AG04450 (cell line): ENCODE measurements at regions not wholly inside any gene's neighbourhood (a gene's known extent, or its start where the extent isn't known, plus 50 kb on each side); places are given as distances from the start of the nearest gene placed in this dataset.

Experiments used
- CTCF ChIA-PET: fragments of 300-600, 350-600 bp; formaldehyde crosslinking; extraction: SDS; loops from one replicate; lab custom pipeline; 2022; ENCODE audit warnings: antibody characterized with exemption, inconsistent platforms; lab: Charles Lee
- POLR2A ChIA-PET: fragments of 350-600 bp; formaldehyde crosslinking; extraction: SDS; loops from one replicate; lab custom pipeline; 2021; ENCODE audit warnings: antibody characterized with exemption, inconsistent platforms; lab: Yijun Ruan, JAX
- DNase-seq: peaks from one replicate; pipeline ENCODE4 v3.0.0-alpha.2; 2011; ENCODE audit warnings: low read depth, low spot score
- H3K27ac ChIP-seq: one replicate; pipeline ENCODE4 v1.5.1; 2012; ENCODE audit warnings: low read depth, low read length, control low read depth
- H3K27me3 ChIP-seq: one replicate; pipeline ENCODE4 v1.6.0; 2012; ENCODE audit warnings: low read length; ENCODE audit not compliant: control insufficient read depth, insufficient read depth
- H3K4me3 ChIP-seq: 2 replicates; pipeline ENCODE4 v1.5.1; 2011; ENCODE audit warnings: mild to moderate bottlenecking, low read depth, low read length, control low read depth
- H3K9me3 ChIP-seq: 2 replicates; pipeline ENCODE4 v1.5.1; 2012; ENCODE audit warnings: low read length; ENCODE audit not compliant: control insufficient read depth, insufficient read depth
- CTCF ChIP-seq: IDR thresholded peaks from 2 replicates; pipeline ENCODE4 v1.5.1; 2011; ENCODE audit warnings: low read depth, low read length, control low read depth, inconsistent platforms

GRCh38 chr4:177667687-177668086, 225.4 kb upstream of the AGA start:
- Histone ChIP-seq H3K4me3 (no peak overlapping the region), H3K27ac (no peak overlapping the region), H3K9me3 (no peaks in the 10 kb centered on the region), H3K27me3 (no peaks in the 10 kb centered on the region)
- TF ChIP-seq CTCF, result no peak
- ChIA-PET POLR2A (no interaction called here), CTCF (no interaction called here)
- DNase-seq, result no peak

GRCh38 chr4:177671387-177671786, 229.2 kb upstream of the AGA start:
- TF ChIP-seq CTCF, result no peak
- no peaks in the 10 kb centered on the region for H3K9me3 ChIP-seq
- ChIA-PET POLR2A (no interaction called here), CTCF (no interaction called here)
- no peak for DNase-seq
- no peaks in the 10 kb centered on the region for H3K27me3 ChIP-seq
- H3K4me3 ChIP-seq, result no peak overlapping the region
- H3K27ac ChIP-seq, result no peak overlapping the region

- CTCF ChIA-PET, result no interaction called here
- no peak for TF ChIP-seq CTCF
- POLR2A ChIA-PET, result no interaction called here
- Histone ChIP-seq H3K4me3 (no peak overlapping the region), H3K27me3 (no peaks in the 10 kb centered on the region), H3K27ac (no peak overlapping the region), H3K9me3 (no peaks in the 10 kb centered on the region)
- DNase-seq, result no peak
Observed at GRCh38 chr4:177671845-177672244, 229.6 kb upstream of the AGA start.

GRCh38 chr4:177673985-177674489, 231.8 kb upstream of the AGA start:
- TF ChIP-seq CTCF, result no peak
- ChIA-PET CTCF (interaction anchor here (0.5 kb wide), 1 partner anchor 95 kb away, joined by 3 read pairs; no protein-coding TSS in a partner anchor), POLR2A (no interaction called here)
- Histone ChIP-seq H3K27ac (no peak overlapping the region), H3K27me3 (no peaks in the 10 kb centered on the region), H3K9me3 (no peaks in the 10 kb centered on the region), H3K4me3 (no peak overlapping the region)
- no peak for DNase-seq

DNA sequence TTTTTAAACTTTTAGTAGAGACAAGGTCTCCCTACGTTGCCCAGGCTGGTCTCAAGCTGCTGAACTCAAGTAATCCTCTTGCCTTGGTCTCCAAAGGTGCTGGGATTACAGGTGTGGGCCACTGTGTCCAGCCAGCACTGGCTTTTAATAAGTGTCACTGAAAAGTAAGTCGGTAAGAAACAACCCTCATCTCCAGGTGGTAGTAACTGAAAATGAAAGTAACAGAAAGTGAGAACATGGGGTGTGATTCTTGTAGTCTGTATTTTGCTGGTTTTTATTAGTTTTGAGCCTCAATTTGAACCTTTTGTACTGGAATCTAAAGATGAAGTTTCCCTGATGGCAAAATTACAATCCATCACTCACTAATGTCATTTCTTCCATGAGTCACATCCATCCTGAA, 238.1 kb upstream of the AGA start:
- H3K9me3 ChIP-seq, result no peaks in the 10 kb centered on the region
- ChIA-PET CTCF (no interaction called here), POLR2A (no interaction called here)
- no peak for TF ChIP-seq CTCF
- H3K27ac ChIP-seq, result no peak overlapping the region
- H3K27me3 ChIP-seq, result no peaks in the 10 kb centered on the region
- no peak overlapping the region for H3K4me3 ChIP-seq
- DNase-seq, result no peak
